Right atrium auricular region (tissue), 2 donors: ENCODE measurements at regions not wholly inside any gene's neighbourhood (a gene's known extent, or its start where the extent isn't known, plus 50 kb on each side); places are given as distances from the start of the nearest gene placed in this dataset.

Experiments used
- DNase-seq: peaks from one replicate; pipeline ENCODE4 v3.0.0-alpha.2; 2019; ENCODE audit warnings: low spot score
- H3K27ac ChIP-seq, 2 donors: fragments of 200-600 bp; sonication (generic); 1 replicate in 1 of 2; 2 replicates in 1 of 2; pipeline ENCODE4 v1.5.1; 2016 to 2019
- H3K27me3 ChIP-seq, 2 donors: fragments of 200-600 bp; sonication (generic); one replicate each; pipeline versions ENCODE4 v1.5.1 to v1.6.0; 2017 to 2019
- H3K36me3 ChIP-seq: fragments of 200-600 bp; sonication (generic); one replicate; pipeline ENCODE4 v1.5.1; 2016
- H3K4me1 ChIP-seq, 2 donors: fragments of 200-600 bp; sonication (generic); one replicate each; pipeline versions ENCODE4 v1.5.1 to v1.6.0; 2017 to 2019
- H3K4me3 ChIP-seq, 2 donors: fragments of 200-600 bp; sonication (generic); 1 replicate in 1 of 2; 2 replicates in 1 of 2; pipeline ENCODE4 v1.5.1; 2017 to 2019; ENCODE audit warnings: mild to moderate bottlenecking in 1 of 2, moderate library complexity in 1 of 2
- H3K9me3 ChIP-seq, 2 donors: fragments of 200-600 bp; sonication (generic); one replicate each; pipeline ENCODE4 v1.5.1; 2019
- CTCF ChIP-seq, 2 donors: fragments of 200-600 bp; sonication (generic); IDR thresholded peaks; one replicate each; pipeline ENCODE4 v1.5.1; 2019; ENCODE audit warnings: antibody characterized with exemption in 2 of 2

DNA sequence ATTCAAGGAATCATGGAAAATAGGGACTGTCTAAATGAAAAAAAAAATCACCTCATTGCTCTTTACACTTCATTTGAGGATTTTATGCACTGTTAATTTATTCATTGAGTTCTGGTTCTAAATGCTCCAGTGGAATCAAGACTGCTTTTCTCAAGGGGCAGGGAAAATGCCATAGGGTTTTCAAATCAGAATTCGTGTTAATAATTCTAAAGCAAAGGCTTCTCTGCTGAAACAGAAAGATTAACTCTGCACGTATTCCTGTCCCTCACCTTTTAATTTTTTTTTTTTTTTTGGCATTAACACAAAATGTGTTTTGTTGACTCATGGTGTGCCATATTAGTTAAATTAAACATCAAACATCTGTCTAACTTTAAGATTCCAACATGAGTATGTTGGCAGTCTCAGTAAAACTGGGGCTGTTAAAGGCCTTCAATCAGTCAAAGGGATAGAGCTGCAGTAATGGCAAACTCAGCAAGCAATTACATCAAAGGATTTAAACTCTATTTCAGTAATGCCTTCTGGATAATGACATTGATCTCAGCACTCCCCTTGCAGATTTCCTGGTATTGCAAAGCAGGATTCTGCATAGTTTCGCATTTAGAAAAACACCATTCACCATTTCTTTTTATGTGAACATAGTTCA is 878.1 kb downstream of the RAPGEF2 start:
- H3K9me3 ChIP-seq: no peaks in the 10 kb centered on the region
- no peaks in the 10 kb centered on the region for H3K4me1 ChIP-seq
- H3K36me3 ChIP-seq: no peaks in the 10 kb centered on the region
- no peak for DNase-seq
- no peak for TF ChIP-seq CTCF (IDR thresholded peaks at IDR 0.05)
- H3K4me3 ChIP-seq: no peak overlapping the region
- no peaks in the 10 kb centered on the region for H3K27me3 ChIP-seq
- H3K27ac ChIP-seq: no peak overlapping the region

GRCh38 chr4:159981469-159981856 is 878.6 kb downstream of the RAPGEF2 start:
- no peak for DNase-seq
- H3K9me3 ChIP-seq: no peaks in the 10 kb centered on the region
- H3K4me3 ChIP-seq: no peak overlapping the region
- H3K27ac ChIP-seq: no peak overlapping the region
- H3K36me3 ChIP-seq: no peaks in the 10 kb centered on the region
- H3K27me3 ChIP-seq: no peaks in the 10 kb centered on the region
- no peaks in the 10 kb centered on the region for H3K4me1 ChIP-seq
- no peak for TF ChIP-seq CTCF (IDR thresholded peaks at IDR 0.05)

DNA sequence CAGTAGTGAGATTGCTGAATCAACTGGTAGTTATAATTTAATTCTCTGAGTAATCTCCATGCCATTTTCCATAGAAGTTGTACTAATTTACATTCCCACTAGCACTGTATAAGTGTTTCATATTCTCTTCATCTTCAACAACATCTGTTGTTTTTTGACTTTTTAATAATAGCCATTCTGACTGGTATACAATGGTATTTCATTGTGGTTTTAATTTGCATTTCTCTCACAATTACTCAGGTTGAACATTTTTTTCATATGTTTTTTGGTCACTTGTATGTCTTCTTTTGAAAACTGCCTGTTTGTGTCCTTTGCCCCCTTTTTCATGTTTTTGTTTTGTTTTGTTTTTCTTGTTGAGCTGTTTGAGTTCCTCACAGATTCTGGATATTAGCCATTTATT is 880.2 kb downstream of the RAPGEF2 start:
- no peaks in the 10 kb centered on the region for H3K27me3 ChIP-seq
- DNase-seq: no peak
- no peaks in the 10 kb centered on the region for H3K4me1 ChIP-seq
- no peaks in the 10 kb centered on the region for H3K9me3 ChIP-seq
- no peak overlapping the region for H3K27ac ChIP-seq
- no peaks in the 10 kb centered on the region for H3K36me3 ChIP-seq
- TF ChIP-seq CTCF (IDR thresholded peaks at IDR 0.05): no peak
- H3K4me3 ChIP-seq: no peak overlapping the region

GRCh38 chr4:160009656-160010493 is 907.0 kb downstream of the RAPGEF2 start:
- no peak for TF ChIP-seq CTCF (IDR thresholded peaks at IDR 0.05)
- no peaks in the 10 kb centered on the region for H3K27me3 ChIP-seq
- H3K4me1 ChIP-seq: no peaks in the 10 kb centered on the region
- no peak for DNase-seq
- H3K27ac ChIP-seq: no peak overlapping the region
- H3K36me3 ChIP-seq: no peaks in the 10 kb centered on the region
- no peaks in the 10 kb centered on the region for H3K9me3 ChIP-seq
- no peak overlapping the region for H3K4me3 ChIP-seq

DNA sequence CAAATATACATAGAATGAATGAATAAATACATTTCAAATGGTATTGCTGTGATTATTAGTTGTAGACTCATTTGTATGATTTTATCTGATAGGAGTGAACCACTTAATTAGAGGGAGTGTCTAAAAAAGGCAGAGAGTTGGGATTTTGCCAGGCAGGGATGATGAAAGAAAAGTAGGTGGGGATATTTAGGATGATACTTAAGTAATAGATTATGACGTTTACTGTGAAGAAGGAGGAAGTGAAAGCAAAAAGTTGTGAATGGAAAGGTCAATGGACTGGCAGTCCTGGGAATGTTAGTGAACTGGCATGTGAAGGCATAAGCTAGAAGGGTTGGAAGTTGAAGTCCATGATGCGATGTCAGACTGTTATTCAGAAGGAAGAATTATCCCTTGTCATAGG is 917.1 kb downstream of the RAPGEF2 start:
- no peak for TF ChIP-seq CTCF (IDR thresholded peaks at IDR 0.05)

More for the DNA sequence above, 917.1 kb downstream of the RAPGEF2 start:
- Histone ChIP-seq H3K4me1 (no peaks in the 10 kb centered on the region), H3K27ac (no peak overlapping the region), H3K27me3 (no peaks in the 10 kb centered on the region), H3K36me3 (no peaks in the 10 kb centered on the region), H3K4me3 (no peak overlapping the region), H3K9me3 (no peaks in the 10 kb centered on the region)
- no peak for DNase-seq
